Suprapubic skin (tissue), 4 donors: ENCODE measurements at regions not wholly inside any gene's neighbourhood (a gene's known extent, or its start where the extent isn't known, plus 50 kb on each side); places are given as distances from the start of the nearest gene placed in this dataset.
"Not testable (repeated sequence)": the region's sequence is repeated elsewhere in the genome, so short reads cannot be mapped to it uniquely, and the experiment has no call there.

ENCODE experiments used
- DNase-seq, 2 donors: peaks; one replicate each; pipeline ENCODE4 v3.0.0-alpha.2; 2019; ENCODE audit warnings: low spot score in 2 of 2
- H3K27ac ChIP-seq: fragments of 200-600 bp; sonication (generic); one replicate; pipeline ENCODE4 v1.5.1; 2019
- H3K27me3 ChIP-seq: fragments of 200-600 bp; sonication (generic); one replicate; pipeline ENCODE4 v1.5.1; 2019
- H3K36me3 ChIP-seq: fragments of 200-600 bp; sonication (generic); one replicate; pipeline ENCODE4 v1.5.1; 2019
- H3K4me1 ChIP-seq: fragments of 200-600 bp; sonication (generic); one replicate; pipeline ENCODE4 v1.5.1; 2019
- H3K4me3 ChIP-seq: fragments of 200-600 bp; sonication (generic); one replicate; pipeline ENCODE4 v1.5.1; 2019; ENCODE audit warnings: mild to moderate bottlenecking
- H3K9me3 ChIP-seq: fragments of 200-600 bp; sonication (generic); one replicate; pipeline ENCODE4 v1.5.1; 2019
- CTCF ChIP-seq, 2 donors: fragments of 200-600 bp in 1 of 2; fragments of 450-650 bp in 1 of 2; sonication (generic) in 1 of 2; IDR thresholded peaks; one replicate each; pipeline ENCODE4 v1.5.1; 2016 to 2019; ENCODE audit warnings: antibody characterized with exemption in 2 of 2, mild to moderate bottlenecking in 1 of 2, moderate library complexity in 1 of 2
- EP300 ChIP-seq: sonication (generic); formaldehyde crosslinking; IDR thresholded peaks from one replicate; pipeline ENCODE4 v1.6.1; 2017; ENCODE audit warnings: antibody characterized with exemption
- POLR2A ChIP-seq, 2 donors: fragments of 450-650 bp; IDR thresholded peaks; one replicate each; pipeline ENCODE4 v1.6.1; 2017; ENCODE audit warnings: antibody characterized with exemption in 2 of 2, mild to moderate bottlenecking in 2 of 2, moderate library complexity in 2 of 2
- POLR2AphosphoS5 ChIP-seq, 3 donors: sonication (generic); formaldehyde crosslinking; IDR thresholded peaks; one replicate each; pipeline ENCODE4 v1.6.1; 2017; ENCODE audit warnings: antibody characterized with exemption in 3 of 3
- WGBS: methylation state at CpG from one replicate; pipeline ENCODE4 v1.1.5; 2018; 5-methylcytosine and 5-hydroxymethylcytosine counted together

- TF ChIP-seq EP300 (no peak), POLR2A (IDR thresholded peaks at IDR 0.05) (no peak), POLR2AphosphoS5 (IDR thresholded peaks at IDR 0.05) (no peak), CTCF (IDR thresholded peaks at IDR 0.05) (no peak)
- Histone ChIP-seq H3K9me3 (no peaks in the 10 kb centered on the region), H3K36me3 (no peaks in the 10 kb centered on the region), H3K27ac (no peak overlapping the region), H3K27me3 (no peaks in the 10 kb centered on the region), H3K4me3 (no peak overlapping the region), H3K4me1 (peaks cover 5% of the 10 kb centered on the region)
- 84% methylated on average over 7 of the region's 7 CpGs for WGBS
- DNase-seq: no peak
These were observed 90.0 kb upstream of the EIF5 start for GRCh38 chr14:103243764-103244737.

GRCh38 chr14:103245624-103246031 is 88.4 kb upstream of the EIF5 start:
- H3K4me1 ChIP-seq, H3K36me3 ChIP-seq, DNase-seq, H3K27me3 ChIP-seq, H3K27ac ChIP-seq, H3K9me3 ChIP-seq, H3K4me3 ChIP-seq: not testable (repeated sequence)
- WGBS: 69% methylated on average over 3 of the region's 3 CpGs

- no peaks in the 10 kb centered on the region for H3K36me3 ChIP-seq
- no peak overlapping the region for H3K4me3 ChIP-seq
- H3K27me3 ChIP-seq: no peaks in the 10 kb centered on the region
- no peak for DNase-seq
- H3K27ac ChIP-seq: no peak overlapping the region
- TF ChIP-seq CTCF (IDR thresholded peaks at IDR 0.05) (no peak), POLR2A (IDR thresholded peaks at IDR 0.05) (no peak), EP300 (no peak), POLR2AphosphoS5 (IDR thresholded peaks at IDR 0.05) (no peak)
- peaks cover 5% of the 10 kb centered on the region for H3K4me1 ChIP-seq
- no peaks in the 10 kb centered on the region for H3K9me3 ChIP-seq
- 47% methylated on average over 2 of the region's 2 CpGs for WGBS
These were observed 88.0 kb upstream of the EIF5 start for GRCh38 chr14:103246070-103246469.

- H3K4me1 ChIP-seq: peaks cover 5% of the 10 kb centered on the region
- H3K36me3 ChIP-seq: no peaks in the 10 kb centered on the region
- no peaks in the 10 kb centered on the region for H3K27me3 ChIP-seq
- WGBS: 69% methylated on average over 7 of the region's 7 CpGs
- no peak for DNase-seq
- no peak overlapping the region for H3K4me3 ChIP-seq
- TF ChIP-seq EP300: no peak
- no peak for TF ChIP-seq POLR2A (IDR thresholded peaks at IDR 0.05)
- TF ChIP-seq CTCF (IDR thresholded peaks at IDR 0.05): no peak
- no peak for TF ChIP-seq POLR2AphosphoS5 (IDR thresholded peaks at IDR 0.05)
- no peak overlapping the region for H3K27ac ChIP-seq
- H3K9me3 ChIP-seq: no peaks in the 10 kb centered on the region
These were observed 86.8 kb upstream of the EIF5 start for GRCh38 chr14:103247169-103247606.

- WGBS: 72% methylated on average over 6 of the region's 6 CpGs
- no peaks in the 10 kb centered on the region for H3K9me3 ChIP-seq
- no peak for TF ChIP-seq CTCF (IDR thresholded peaks at IDR 0.05)
- no peak for TF ChIP-seq POLR2A (IDR thresholded peaks at IDR 0.05)
- no peak for TF ChIP-seq EP300
- no peak for TF ChIP-seq POLR2AphosphoS5 (IDR thresholded peaks at IDR 0.05)
- no peak for DNase-seq
- H3K4me3 ChIP-seq: no peak overlapping the region
- H3K27me3 ChIP-seq: no peaks in the 10 kb centered on the region
- no peak overlapping the region for H3K27ac ChIP-seq
- H3K4me1 ChIP-seq: peaks cover 5% of the 10 kb centered on the region
- no peaks in the 10 kb centered on the region for H3K36me3 ChIP-seq
These were observed 83.9 kb upstream of the EIF5 start for GRCh38 chr14:103250181-103250580.
